H1 (cell line): ENCODE measurements at regions not wholly inside any gene's neighbourhood (a gene's known extent, or its start where the extent isn't known, plus 50 kb on each side); places are given as distances from the start of the nearest gene placed in this dataset.

Experiments
- CREB1 ChIP-seq: IDR thresholded peaks from 2 replicates; pipeline ENCODE4 v1.6.1; 2012; ENCODE audit warnings: inconsistent platforms
- E2F6 ChIP-seq: IDR thresholded peaks from 2 replicates; pipeline ENCODE4 v1.6.1; 2012; ENCODE audit warnings: inconsistent platforms
- HDAC2 ChIP-seq, 2 experiments: fragments of 300-600 bp in 1 of 2; sonication (generic) in 1 of 2; IDR thresholded peaks; 2 replicates each; pipeline ENCODE4 v1.6.1; 2011 to 2012; ENCODE audit warnings: low read depth in 2 of 2, low read length in 2 of 2, mild to moderate bottlenecking in 2 of 2, moderate library complexity in 2 of 2, borderline replicate concordance in 1 of 2, inconsistent platforms in 1 of 2
- RFX5 ChIP-seq: IDR thresholded peaks from 2 replicates; pipeline ENCODE4 v1.6.1; 2011; ENCODE audit warnings: low read depth, low read length, improper control_type of control experiment, borderline replicate concordance
- SIX5 ChIP-seq: IDR thresholded peaks from 2 replicates; pipeline ENCODE4 v1.6.1; 2011; ENCODE audit warnings: mild to moderate bottlenecking, low read depth, low read length

DNA sequence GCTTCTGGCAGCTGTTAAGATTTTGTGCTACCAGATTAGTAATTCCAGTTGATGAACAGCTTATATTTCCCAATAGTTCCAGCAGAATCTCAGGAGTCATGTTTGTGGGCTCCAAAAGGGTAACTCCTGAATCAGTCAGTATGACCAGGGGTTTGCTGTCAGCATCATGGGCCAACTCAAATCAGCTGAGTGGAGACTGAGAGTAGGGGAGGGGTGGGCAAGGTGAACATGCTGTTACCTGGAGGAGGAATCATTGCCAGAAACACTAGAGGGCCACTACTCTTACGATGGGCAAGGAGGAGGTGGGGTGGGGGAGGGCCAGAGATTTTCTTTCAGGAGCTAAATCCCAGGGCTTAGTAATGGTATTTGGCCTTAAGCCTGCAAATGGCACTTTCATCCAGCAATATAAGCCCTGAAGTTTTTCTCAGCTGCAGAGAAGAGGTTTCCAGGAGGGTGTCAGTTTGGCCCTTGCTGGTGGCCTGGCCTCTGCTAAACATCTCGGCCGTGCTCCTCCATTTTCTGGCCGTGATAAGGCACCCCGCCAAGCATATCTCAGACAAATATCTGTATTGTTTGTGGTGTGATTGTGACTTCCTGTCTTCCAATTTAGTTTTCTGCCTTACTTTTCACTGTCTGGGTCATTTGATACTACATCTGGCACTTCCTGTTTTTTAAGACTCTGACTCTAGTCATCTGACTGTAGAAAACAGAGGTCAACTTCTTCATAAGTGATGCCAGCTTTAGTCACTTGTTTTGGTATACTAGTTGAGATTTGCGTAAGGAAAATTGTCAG, 120.5 kb upstream of the CXCR4 start (continued):
- TF ChIP-seq SIX5 (no peak), HDAC2 (IDR thresholded peaks at IDR 0.05; ENCODE audit: borderline replicate concordance in 1 of 2, low read depth in 2 of 2, low read length in 2 of 2) (no peak), E2F6 (no peak), CREB1 (no peak), RFX5 (no peak)
